BJ (cell line): ENCODE measurements at regions not wholly inside any gene's neighbourhood (a gene's known extent, or its start where the extent isn't known, plus 50 kb on each side); places are given as distances from the start of the nearest gene placed in this dataset.
A peak's percentile ranks its signal among the peaks of the same experiment; 100 is the strongest.

Experiments
- CTCF ChIA-PET: fragments of 350-600 bp; formaldehyde crosslinking; extraction: SDS; loops from one replicate; lab custom pipeline; 2021; ENCODE audit warnings: antibody characterized with exemption, inconsistent platforms; lab: Yijun Ruan, JAX
- POLR2A ChIA-PET: fragments of 300-600 bp; sonication (Branson Sonifier 250); formaldehyde crosslinking; extraction: SDS; loops from one replicate; lab custom pipeline; 2021; ENCODE audit warnings: antibody characterized with exemption; lab: Charles Lee
- DNase-seq: peaks from one replicate; pipeline ENCODE4 v3.0.0-alpha.2; 2011; ENCODE audit warnings: low read depth
- H3K27me3 ChIP-seq: 2 replicates; pipeline ENCODE4 v1.6.0; 2011; ENCODE audit warnings: low read length; ENCODE audit not compliant: control insufficient read depth, insufficient read depth
- H3K36me3 ChIP-seq: 2 replicates; pipeline ENCODE4 v1.5.1; 2011; ENCODE audit warnings: low read length; ENCODE audit not compliant: control insufficient read depth, insufficient read depth
- H3K4me3 ChIP-seq: 2 replicates; pipeline ENCODE4 v1.5.1; 2011; ENCODE audit warnings: low read depth, mild to moderate bottlenecking, control low read depth, low read length
- TF ChIP-seq, protein P1 (sequence below): IDR thresholded peaks from 2 replicates; pipeline ENCODE4 v1.5.1; 2011; ENCODE audit warnings: low read depth, mild to moderate bottlenecking, control low read depth, inconsistent platforms, low read length, moderate library complexity; ENCODE audit not compliant: insufficient read depth

DNA sequence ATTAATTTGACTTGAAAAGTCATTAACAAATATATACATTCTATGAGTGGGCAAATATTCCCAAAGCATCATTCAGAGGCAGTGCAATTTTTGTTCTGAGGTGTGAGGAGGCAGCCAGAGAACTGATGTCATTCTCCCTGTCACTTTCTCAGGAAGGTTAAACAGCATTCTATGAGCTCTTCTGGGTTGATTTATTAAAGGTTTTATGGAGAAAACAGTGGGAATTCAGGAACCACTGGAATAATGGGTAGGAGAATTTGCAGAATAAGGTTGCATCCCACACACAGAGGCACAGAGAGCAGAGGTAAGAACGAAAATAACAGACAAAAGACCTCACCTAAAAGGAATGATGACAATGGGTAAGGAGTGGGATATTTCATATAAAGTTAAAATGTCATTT is 860.6 kb downstream of the TFAP2A start:
- CTCF ChIA-PET, result no interaction called here
- H3K36me3 ChIP-seq, result no peaks in the 10 kb centered on the region
- TF ChIP-seq, protein P1, sequence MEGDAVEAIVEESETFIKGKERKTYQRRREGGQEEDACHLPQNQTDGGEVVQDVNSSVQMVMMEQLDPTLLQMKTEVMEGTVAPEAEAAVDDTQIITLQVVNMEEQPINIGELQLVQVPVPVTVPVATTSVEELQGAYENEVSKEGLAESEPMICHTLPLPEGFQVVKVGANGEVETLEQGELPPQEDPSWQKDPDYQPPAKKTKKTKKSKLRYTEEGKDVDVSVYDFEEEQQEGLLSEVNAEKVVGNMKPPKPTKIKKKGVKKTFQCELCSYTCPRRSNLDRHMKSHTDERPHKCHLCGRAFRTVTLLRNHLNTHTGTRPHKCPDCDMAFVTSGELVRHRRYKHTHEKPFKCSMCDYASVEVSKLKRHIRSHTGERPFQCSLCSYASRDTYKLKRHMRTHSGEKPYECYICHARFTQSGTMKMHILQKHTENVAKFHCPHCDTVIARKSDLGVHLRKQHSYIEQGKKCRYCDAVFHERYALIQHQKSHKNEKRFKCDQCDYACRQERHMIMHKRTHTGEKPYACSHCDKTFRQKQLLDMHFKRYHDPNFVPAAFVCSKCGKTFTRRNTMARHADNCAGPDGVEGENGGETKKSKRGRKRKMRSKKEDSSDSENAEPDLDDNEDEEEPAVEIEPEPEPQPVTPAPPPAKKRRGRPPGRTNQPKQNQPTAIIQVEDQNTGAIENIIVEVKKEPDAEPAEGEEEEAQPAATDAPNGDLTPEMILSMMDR, result no peak
- POLR2A ChIA-PET, result no interaction called here
- no peak overlapping the region for H3K4me3 ChIP-seq
- DNase-seq, result no peak
- no peaks in the 10 kb centered on the region for H3K27me3 ChIP-seq

DNA sequence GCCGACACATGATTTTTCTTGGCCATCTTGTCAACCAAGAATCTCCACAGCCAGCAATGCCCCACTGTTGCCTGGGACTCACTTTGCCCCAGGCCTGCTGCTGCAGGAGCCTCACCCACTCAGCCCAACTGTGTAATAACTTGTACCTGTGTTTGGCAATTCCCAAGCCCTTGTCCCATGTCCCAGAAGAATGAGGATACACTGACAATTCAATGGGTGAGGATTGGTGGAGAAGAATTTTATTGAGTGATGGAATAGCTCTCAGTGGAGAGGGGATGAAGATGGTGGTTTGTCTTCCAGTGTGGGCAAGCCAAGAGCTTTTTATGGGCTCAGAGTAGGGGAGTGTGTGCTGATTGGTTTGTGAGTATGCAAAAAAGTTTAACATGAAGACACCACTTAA is 861.9 kb downstream of the TFAP2A start:
- Histone ChIP-seq H3K36me3 (no peaks in the 10 kb centered on the region), H3K4me3 (no peak overlapping the region), H3K27me3 (no peaks in the 10 kb centered on the region)
- POLR2A ChIA-PET, result no interaction called here
- TF ChIP-seq, protein P1, result no peak
- CTCF ChIA-PET, result interaction anchor here (1.1 to 1.4 kb wide), 2 partner anchors 9 to 11 kb away, joined by 3 to 4 read pairs; no protein-coding TSS in a partner anchor
- DNase-seq, result no peak

DNA sequence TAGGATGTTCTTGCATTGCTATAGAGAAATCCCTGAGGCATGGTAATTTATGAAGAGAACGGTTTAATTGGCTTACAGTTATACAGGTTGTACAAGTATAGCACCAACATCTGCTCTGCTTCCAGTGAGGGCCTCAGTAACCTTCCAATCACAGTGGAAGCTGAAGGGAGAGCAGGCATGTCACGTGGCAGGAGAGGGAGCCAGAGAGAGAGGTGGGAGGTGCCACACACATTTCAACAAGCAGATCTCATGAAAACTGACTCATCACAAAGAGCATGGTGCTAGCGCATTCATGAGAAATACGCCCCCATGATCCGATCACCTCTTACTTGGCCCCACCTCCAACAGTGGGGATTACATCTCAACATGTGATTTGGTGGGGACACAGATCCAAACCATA is 871.2 kb downstream of the TFAP2A start:
- H3K36me3 ChIP-seq, result no peaks in the 10 kb centered on the region
- ChIA-PET POLR2A (no interaction called here), CTCF (no interaction called here)
- no peaks in the 10 kb centered on the region for H3K27me3 ChIP-seq
- H3K4me3 ChIP-seq, result no peak overlapping the region
- no peak for DNase-seq
- TF ChIP-seq, protein P1, result no peak

DNA sequence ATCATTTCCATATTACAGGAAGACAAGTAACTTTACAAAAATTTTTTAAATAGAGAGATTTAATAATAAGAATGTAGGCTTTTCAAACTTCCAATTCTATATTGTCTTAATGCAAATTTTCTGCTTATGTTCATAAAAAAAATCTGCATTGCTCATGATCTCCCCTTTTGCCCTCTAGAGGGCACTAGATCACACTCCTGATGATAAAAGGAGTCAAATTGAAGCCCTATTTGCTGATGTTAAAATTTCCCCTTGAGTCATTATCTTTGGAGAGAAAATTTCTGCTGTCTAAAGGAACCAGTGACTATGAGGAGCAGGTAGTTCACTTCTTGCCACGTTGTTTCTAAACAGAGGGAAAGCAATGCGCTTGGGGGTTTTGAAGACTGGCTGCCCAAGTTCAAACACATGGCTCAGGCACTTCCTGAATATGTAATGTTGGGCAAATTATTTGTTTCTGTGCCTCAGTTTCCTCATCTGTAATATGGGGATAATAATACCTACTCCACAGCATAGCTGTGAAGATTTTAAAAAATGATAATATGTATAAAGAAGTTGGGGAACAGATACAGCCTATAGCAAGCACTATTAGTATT is 874.2 kb downstream of the TFAP2A start:
- H3K27me3 ChIP-seq, result no peaks in the 10 kb centered on the region
- CTCF ChIA-PET, result interaction anchor here (1.0 to 1.2 kb wide), 3 partner anchors 7 to 889 kb away, joined by 3 read pairs; partner anchors contain the start of gene TFAP2A
- POLR2A ChIA-PET, result no interaction called here
- H3K4me3 ChIP-seq, result no peak overlapping the region
- TF ChIP-seq, protein P1, result peak; percentile 76
- no peak for DNase-seq
- no peaks in the 10 kb centered on the region for H3K36me3 ChIP-seq

DNA sequence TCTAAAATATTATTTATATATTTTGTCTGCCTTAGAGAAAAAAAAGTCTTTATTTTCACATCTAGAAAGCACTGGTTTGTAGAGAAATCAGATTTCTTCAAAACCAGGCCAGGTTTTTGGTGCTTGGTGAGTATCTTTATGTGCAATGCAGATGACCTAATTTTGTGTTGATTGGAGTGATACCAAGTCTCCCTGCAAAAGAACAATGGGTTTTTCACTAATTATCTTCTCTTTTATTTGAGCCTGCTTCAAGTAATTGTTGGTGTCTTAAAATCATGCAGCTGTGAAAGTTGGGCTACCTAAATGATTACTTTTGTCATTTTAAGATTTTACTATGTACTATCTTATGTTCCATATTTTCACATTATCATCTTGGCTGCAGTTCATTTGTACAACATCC is 874.7 kb downstream of the TFAP2A start:
- Histone ChIP-seq H3K36me3 (no peaks in the 10 kb centered on the region), H3K4me3 (no peak overlapping the region), H3K27me3 (no peaks in the 10 kb centered on the region)
- DNase-seq, result no peak
- POLR2A ChIA-PET, result no interaction called here
- TF ChIP-seq, protein P1, result no peak
- CTCF ChIA-PET, result interaction anchor here (1.0 to 1.3 kb wide), 2 partner anchors 875 to 889 kb away, joined by 3 to 4 read pairs; partner anchors contain the start of gene TFAP2A
